DND-41 (cell line): ENCODE measurements at regions not wholly inside any gene's neighbourhood (a gene's known extent, or its start where the extent isn't known, plus 50 kb on each side); places are given as distances from the start of the nearest gene placed in this dataset.

Experiments used
- CTCF ChIP-seq: IDR thresholded peaks from 2 replicates; pipeline ENCODE4 v1.5.1; 2012; ENCODE audit warnings: borderline replicate concordance, low read length, moderate library complexity, mild to moderate bottlenecking; ENCODE audit not compliant: poor library complexity, severe bottlenecking; ENCODE audit errors: extremely low read depth
- EZH2 ChIP-seq: IDR thresholded peaks from 3 replicates; pipeline ENCODE4 v1.6.1; 2012; ENCODE audit warnings: borderline replicate concordance, low read depth, mild to moderate bottlenecking, moderate library complexity, low read length, inconsistent platforms; ENCODE audit not compliant: severe bottlenecking

- TF ChIP-seq CTCF (peak; percentile 39), EZH2 (no peak)
These were observed 926.3 kb upstream of the ARRDC3 start for GRCh38 chr5:92309336-92309991.
